ENCODE measurements at regions not wholly inside any gene's neighbourhood (a gene's known extent, or its start where the extent isn't known, plus 50 kb on each side); places are given as distances from the start of the nearest gene placed in this dataset.

DNA sequence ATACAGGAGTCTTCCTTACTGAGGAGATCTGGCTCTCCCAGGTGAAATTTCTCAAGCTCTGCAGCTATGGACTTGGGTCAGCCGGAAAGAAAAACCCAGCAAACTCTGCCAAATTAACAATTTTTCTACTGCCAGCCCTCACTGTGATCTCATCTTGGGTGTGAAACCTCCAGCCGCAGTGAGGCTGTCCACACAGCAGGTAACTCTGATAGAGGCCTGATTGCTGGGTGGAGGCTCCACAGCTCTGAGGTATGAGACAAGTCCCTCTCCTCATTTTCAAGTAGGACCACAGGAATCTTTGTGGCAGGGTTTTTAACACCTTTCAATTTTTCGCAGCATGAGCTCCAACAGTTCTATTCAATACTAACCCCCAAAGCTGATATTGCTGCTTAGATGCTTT is 430.6 kb upstream of the RAB6C start:
- Histone ChIP-seq H3K27ac (ENCODE audit: control insufficient read depth, insufficient read depth, low read length) (no peak overlapping the region), H2AFZ (ENCODE audit: control insufficient read depth, low read length) (no peak overlapping the region), H3K27me3 (ENCODE audit: control insufficient read depth, extremely low read depth, insufficient read depth, low read length) (no peaks in the 10 kb centered on the region), H3K9ac (ENCODE audit: control insufficient read depth, extremely low read depth, insufficient read depth, low read length) (no peak overlapping the region), H3K79me2 (ENCODE audit: control insufficient read depth, insufficient read depth, low read length) (no peaks in the 10 kb centered on the region), H3K4me1 (ENCODE audit: control insufficient read depth, extremely low read depth, insufficient read depth, low read length) (no peaks in the 10 kb centered on the region), H3K9me3 (ENCODE audit: control insufficient read depth, low read depth, low read length) (no peaks in the 10 kb centered on the region), H4K20me1 (ENCODE audit: control insufficient read depth, extremely low read depth, insufficient read depth, low read length) (no peaks in the 10 kb centered on the region), H3K4me3 (ENCODE audit: control insufficient read depth in 2 of 3, extremely low read depth in 1 of 3, insufficient read depth in 2 of 3, low read depth in 1 of 3, low read length in 3 of 3) (no peak overlapping the region), H3K4me2 (ENCODE audit: control insufficient read depth, extremely low read depth, insufficient read depth, low read depth, low read length) (no peak overlapping the region), H3K36me3 (ENCODE audit: control insufficient read depth in 2 of 2, extremely low read depth in 1 of 2, insufficient read depth in 2 of 2, low read length in 2 of 2) (no peaks in the 10 kb centered on the region), H3K9me1 (ENCODE audit: control insufficient read depth, extremely low read depth, insufficient read depth, low read length) (no peaks in the 10 kb centered on the region)
- dilution Hi-C loops (cut with MboI; ENCODE audit: extremely low pct_ligation_motif_present, low sequenced_read_pairs), result no loop called here
- FAIRE-seq (no peak), DNase-seq (ENCODE audit: low read depth, low spot score) (no peak)
- TF ChIP-seq, protein P1, sequence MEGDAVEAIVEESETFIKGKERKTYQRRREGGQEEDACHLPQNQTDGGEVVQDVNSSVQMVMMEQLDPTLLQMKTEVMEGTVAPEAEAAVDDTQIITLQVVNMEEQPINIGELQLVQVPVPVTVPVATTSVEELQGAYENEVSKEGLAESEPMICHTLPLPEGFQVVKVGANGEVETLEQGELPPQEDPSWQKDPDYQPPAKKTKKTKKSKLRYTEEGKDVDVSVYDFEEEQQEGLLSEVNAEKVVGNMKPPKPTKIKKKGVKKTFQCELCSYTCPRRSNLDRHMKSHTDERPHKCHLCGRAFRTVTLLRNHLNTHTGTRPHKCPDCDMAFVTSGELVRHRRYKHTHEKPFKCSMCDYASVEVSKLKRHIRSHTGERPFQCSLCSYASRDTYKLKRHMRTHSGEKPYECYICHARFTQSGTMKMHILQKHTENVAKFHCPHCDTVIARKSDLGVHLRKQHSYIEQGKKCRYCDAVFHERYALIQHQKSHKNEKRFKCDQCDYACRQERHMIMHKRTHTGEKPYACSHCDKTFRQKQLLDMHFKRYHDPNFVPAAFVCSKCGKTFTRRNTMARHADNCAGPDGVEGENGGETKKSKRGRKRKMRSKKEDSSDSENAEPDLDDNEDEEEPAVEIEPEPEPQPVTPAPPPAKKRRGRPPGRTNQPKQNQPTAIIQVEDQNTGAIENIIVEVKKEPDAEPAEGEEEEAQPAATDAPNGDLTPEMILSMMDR (optimal IDR thresholded peaks at IDR 0.05 in 1 of 3, IDR thresholded peaks at IDR 0.05 in 1 of 3, conservative IDR thresholded peaks at IDR 0.05 in 1 of 3; ENCODE audit: extremely low read depth in 1 of 3, insufficient read depth in 2 of 3, low read length in 3 of 3), result no peak
- TF ChIP-seq EZH2 (IDR thresholded peaks at IDR 0.05; ENCODE audit: low read length), result no peak

DNA sequence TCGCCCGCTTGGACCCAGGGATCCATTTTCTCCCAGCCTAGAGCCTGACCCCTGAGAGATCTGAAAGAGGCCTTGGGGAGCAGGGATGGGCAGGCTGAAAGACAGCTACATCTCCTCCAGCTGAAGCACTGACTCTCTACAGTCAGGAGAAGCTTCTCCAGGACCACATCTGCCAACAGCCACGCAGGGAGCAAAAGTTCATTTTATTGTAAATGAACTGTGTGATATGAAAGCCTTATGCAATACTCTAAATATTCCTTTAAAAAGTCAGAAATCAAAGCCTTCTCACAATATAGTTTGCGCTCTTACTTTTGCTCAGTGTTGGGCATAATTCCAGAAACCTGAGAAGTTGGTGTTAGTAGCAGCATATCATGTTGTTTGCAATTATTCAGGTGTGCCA is 428.9 kb upstream of the RAB6C start:
- H3K4me2 ChIP-seq (ENCODE audit: control insufficient read depth, extremely low read depth, insufficient read depth, low read depth, low read length), result no peak overlapping the region
- no peaks in the 10 kb centered on the region for H3K36me3 ChIP-seq (ENCODE audit: control insufficient read depth in 2 of 2, extremely low read depth in 1 of 2, insufficient read depth in 2 of 2, low read length in 2 of 2)
- H3K27me3 ChIP-seq (ENCODE audit: control insufficient read depth, extremely low read depth, insufficient read depth, low read length), result no peaks in the 10 kb centered on the region
- H3K4me1 ChIP-seq (ENCODE audit: control insufficient read depth, extremely low read depth, insufficient read depth, low read length), result no peaks in the 10 kb centered on the region
- H2AFZ ChIP-seq (ENCODE audit: control insufficient read depth, low read length), result no peak overlapping the region
- H3K4me3 ChIP-seq (ENCODE audit: control insufficient read depth in 2 of 3, extremely low read depth in 1 of 3, insufficient read depth in 2 of 3, low read depth in 1 of 3, low read length in 3 of 3), result no peak overlapping the region
- FAIRE-seq, result no peak
- H3K9ac ChIP-seq (ENCODE audit: control insufficient read depth, extremely low read depth, insufficient read depth, low read length), result no peak overlapping the region
- DNase-seq (ENCODE audit: low read depth, low spot score), result no peak
- no peaks in the 10 kb centered on the region for H3K9me3 ChIP-seq (ENCODE audit: control insufficient read depth, low read depth, low read length)
- H3K9me1 ChIP-seq (ENCODE audit: control insufficient read depth, extremely low read depth, insufficient read depth, low read length), result no peaks in the 10 kb centered on the region
- no peaks in the 10 kb centered on the region for H4K20me1 ChIP-seq (ENCODE audit: control insufficient read depth, extremely low read depth, insufficient read depth, low read length)
- TF ChIP-seq, protein P1 (optimal IDR thresholded peaks at IDR 0.05 in 1 of 3, IDR thresholded peaks at IDR 0.05 in 1 of 3, conservative IDR thresholded peaks at IDR 0.05 in 1 of 3; ENCODE audit: extremely low read depth in 1 of 3, insufficient read depth in 2 of 3, low read length in 3 of 3), result no peak
- no peak for TF ChIP-seq EZH2 (IDR thresholded peaks at IDR 0.05; ENCODE audit: low read length)
- dilution Hi-C loops (cut with MboI; ENCODE audit: extremely low pct_ligation_motif_present, low sequenced_read_pairs), result no loop called here
- H3K79me2 ChIP-seq (ENCODE audit: control insufficient read depth, insufficient read depth, low read length), result no peaks in the 10 kb centered on the region
- H3K27ac ChIP-seq (ENCODE audit: control insufficient read depth, insufficient read depth, low read length), result no peak overlapping the region
